ENCODE measurements at regions not wholly inside any gene's neighbourhood (a gene's known extent, or its start where the extent isn't known, plus 50 kb on each side); places are given as distances from the start of the nearest gene placed in this dataset.

GRCh38 chr6:150712505-150713252 is 113.0 kb downstream of the PLEKHG1 start:
- no peak for FAIRE-seq
- TF ChIP-seq POLR2A (IDR thresholded peaks at IDR 0.05; ENCODE audit: low read depth, low read length): no peak
- DNase-seq (ENCODE audit: insufficient read length, low spot score): no peak

GRCh38 chr6:150713487-150713886 is 113.8 kb downstream of the PLEKHG1 start:
- no peak for TF ChIP-seq POLR2A (IDR thresholded peaks at IDR 0.05; ENCODE audit: low read depth, low read length)
- no peak for FAIRE-seq
- DNase-seq (ENCODE audit: insufficient read length, low spot score): no peak

GRCh38 chr6:150713931-150714330 is 114.2 kb downstream of the PLEKHG1 start:
- FAIRE-seq (no peak), DNase-seq (ENCODE audit: insufficient read length, low spot score) (no peak)
- no peak for TF ChIP-seq POLR2A (IDR thresholded peaks at IDR 0.05; ENCODE audit: low read depth, low read length)

- no peak for DNase-seq (ENCODE audit: insufficient read length, low spot score)
- no peak for FAIRE-seq
- no peak for TF ChIP-seq POLR2A (IDR thresholded peaks at IDR 0.05; ENCODE audit: low read depth, low read length)
Measured at GRCh38 chr6:150715133-150715532, 115.4 kb downstream of the PLEKHG1 start.

GRCh38 chr6:150717419-150717818 is 117.7 kb downstream of the PLEKHG1 start:
- DNase-seq (ENCODE audit: insufficient read length, low spot score) (no peak), FAIRE-seq (no peak)
- no peak for TF ChIP-seq POLR2A (IDR thresholded peaks at IDR 0.05; ENCODE audit: low read depth, low read length)

GRCh38 chr6:150719099-150719766 is 119.5 kb downstream of the PLEKHG1 start:
- FAIRE-seq (no peak), DNase-seq (ENCODE audit: insufficient read length, low spot score) (no peak)
- TF ChIP-seq POLR2A (IDR thresholded peaks at IDR 0.05; ENCODE audit: low read depth, low read length): no peak

GRCh38 chr6:150719831-150720230 is 120.1 kb downstream of the PLEKHG1 start:
- TF ChIP-seq POLR2A (IDR thresholded peaks at IDR 0.05; ENCODE audit: low read depth, low read length): no peak
- DNase-seq (ENCODE audit: insufficient read length, low spot score) (no peak), FAIRE-seq (no peak)

GRCh38 chr6:150720774-150721233 is 121.1 kb downstream of the PLEKHG1 start:
- no peak for FAIRE-seq
- TF ChIP-seq POLR2A (IDR thresholded peaks at IDR 0.05; ENCODE audit: low read depth, low read length): no peak
- no peak for DNase-seq (ENCODE audit: insufficient read length, low spot score)

GRCh38 chr6:150721418-150722266 is 122.0 kb downstream of the PLEKHG1 start:
- FAIRE-seq (no peak), DNase-seq (ENCODE audit: insufficient read length, low spot score) (no peak)
- no peak for TF ChIP-seq POLR2A (IDR thresholded peaks at IDR 0.05; ENCODE audit: low read depth, low read length)

GRCh38 chr6:150722614-150723344 is 123.1 kb downstream of the PLEKHG1 start:
- FAIRE-seq: no peak
- no peak for DNase-seq (ENCODE audit: insufficient read length, low spot score)
- TF ChIP-seq POLR2A (IDR thresholded peaks at IDR 0.05; ENCODE audit: low read depth, low read length): no peak

- no peak for TF ChIP-seq POLR2A (IDR thresholded peaks at IDR 0.05; ENCODE audit: low read depth, low read length)
- no peak for DNase-seq (ENCODE audit: insufficient read length, low spot score)
- FAIRE-seq: no peak
Measured at GRCh38 chr6:150723345-150723658, 123.6 kb downstream of the PLEKHG1 start.

GRCh38 chr6:150723857-150724256 is 124.2 kb downstream of the PLEKHG1 start:
- FAIRE-seq: no peak

GRCh38 chr6:150725795-150726194 is 126.1 kb downstream of the PLEKHG1 start:
- no peak for FAIRE-seq
- no peak for TF ChIP-seq POLR2A (IDR thresholded peaks at IDR 0.05; ENCODE audit: low read depth, low read length)
- DNase-seq (ENCODE audit: insufficient read length, low spot score): no peak

More at GRCh38 chr6:150723857-150724256, 124.2 kb downstream of the PLEKHG1 start:
- DNase-seq (ENCODE audit: insufficient read length, low spot score): peak; percentile 3
- no peak for TF ChIP-seq POLR2A (IDR thresholded peaks at IDR 0.05; ENCODE audit: low read depth, low read length)
